GM12875 (cell line): ENCODE measurements at regions not wholly inside any gene's neighbourhood (a gene's known extent, or its start where the extent isn't known, plus 50 kb on each side); places are given as distances from the start of the nearest gene placed in this dataset.

ENCODE experiments used
- H3K4me3 ChIP-seq: one replicate; pipeline ENCODE4 v1.5.1; 2011; ENCODE audit warnings: low read depth, low read length, control low read depth
- TF ChIP-seq, protein P1 (sequence below): IDR thresholded peaks from 2 replicates; pipeline ENCODE4 v1.5.1; 2011; ENCODE audit warnings: low read depth, mild to moderate bottlenecking, control low read depth, inconsistent platforms, low read length, moderate library complexity, borderline replicate concordance; ENCODE audit not compliant: insufficient read depth

DNA sequence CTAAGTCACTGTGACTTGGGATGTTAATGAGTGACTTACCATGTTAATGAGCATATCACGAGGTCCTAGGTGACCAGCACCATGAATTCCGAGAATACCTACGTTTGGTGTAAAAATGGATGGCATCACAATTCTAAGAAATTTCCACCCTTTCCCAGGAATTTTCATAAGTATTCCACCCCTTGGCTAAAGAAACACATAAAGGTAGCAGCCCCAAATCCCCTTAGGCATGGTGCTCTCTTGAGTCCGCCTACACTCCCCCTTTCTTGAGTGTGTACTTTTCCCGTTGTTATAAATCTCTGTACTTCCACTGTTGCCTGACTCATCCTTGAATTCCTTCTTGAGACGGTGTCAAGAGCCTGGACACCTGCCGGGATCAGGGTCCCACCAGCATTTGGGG is 504.0 kb upstream of the RBFOX1 start:
- no peak overlapping the region for H3K4me3 ChIP-seq
- TF ChIP-seq, protein P1, sequence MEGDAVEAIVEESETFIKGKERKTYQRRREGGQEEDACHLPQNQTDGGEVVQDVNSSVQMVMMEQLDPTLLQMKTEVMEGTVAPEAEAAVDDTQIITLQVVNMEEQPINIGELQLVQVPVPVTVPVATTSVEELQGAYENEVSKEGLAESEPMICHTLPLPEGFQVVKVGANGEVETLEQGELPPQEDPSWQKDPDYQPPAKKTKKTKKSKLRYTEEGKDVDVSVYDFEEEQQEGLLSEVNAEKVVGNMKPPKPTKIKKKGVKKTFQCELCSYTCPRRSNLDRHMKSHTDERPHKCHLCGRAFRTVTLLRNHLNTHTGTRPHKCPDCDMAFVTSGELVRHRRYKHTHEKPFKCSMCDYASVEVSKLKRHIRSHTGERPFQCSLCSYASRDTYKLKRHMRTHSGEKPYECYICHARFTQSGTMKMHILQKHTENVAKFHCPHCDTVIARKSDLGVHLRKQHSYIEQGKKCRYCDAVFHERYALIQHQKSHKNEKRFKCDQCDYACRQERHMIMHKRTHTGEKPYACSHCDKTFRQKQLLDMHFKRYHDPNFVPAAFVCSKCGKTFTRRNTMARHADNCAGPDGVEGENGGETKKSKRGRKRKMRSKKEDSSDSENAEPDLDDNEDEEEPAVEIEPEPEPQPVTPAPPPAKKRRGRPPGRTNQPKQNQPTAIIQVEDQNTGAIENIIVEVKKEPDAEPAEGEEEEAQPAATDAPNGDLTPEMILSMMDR, result no peak

DNA sequence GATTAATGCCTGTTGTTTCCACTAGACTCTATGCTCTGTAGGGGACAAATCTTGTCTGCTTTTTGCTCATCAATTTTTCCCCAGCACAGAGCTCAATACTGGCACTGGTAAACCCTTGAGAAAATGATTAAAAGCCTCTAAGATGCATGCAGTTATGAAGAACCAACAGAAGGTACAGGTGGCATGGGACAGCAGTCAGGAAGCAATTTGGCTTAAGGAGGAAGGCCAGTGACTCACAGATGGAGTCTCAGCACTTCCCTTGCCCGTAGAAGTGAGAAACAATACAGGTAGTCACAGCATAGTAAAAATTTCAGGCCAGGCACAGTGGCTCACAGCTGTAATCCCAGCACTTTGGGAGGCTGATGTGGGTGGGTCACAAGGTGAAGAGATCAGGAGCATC is 504.7 kb upstream of the RBFOX1 start:
- TF ChIP-seq, protein P1, result no peak
- no peak overlapping the region for H3K4me3 ChIP-seq

DNA sequence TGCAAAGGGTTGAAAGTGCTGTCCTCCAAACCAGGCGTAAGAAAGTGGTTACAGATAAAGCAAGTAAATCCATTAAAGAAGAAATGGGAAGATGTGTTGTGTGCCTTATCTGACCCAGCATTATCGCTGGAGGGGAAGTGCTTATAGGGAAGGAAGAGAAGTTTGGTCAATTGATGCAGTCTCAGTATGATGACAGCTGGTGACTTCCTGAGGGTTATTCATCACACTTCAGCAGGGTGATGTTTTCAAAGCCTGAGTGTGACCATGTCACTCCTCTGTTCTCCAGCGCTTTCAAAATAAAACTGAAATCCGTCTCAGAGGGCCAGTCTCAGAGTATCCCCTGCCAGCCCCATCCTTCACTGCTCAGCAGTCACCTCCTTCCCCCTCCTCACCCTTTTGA is 505.4 kb upstream of the RBFOX1 start:
- no peak overlapping the region for H3K4me3 ChIP-seq
- TF ChIP-seq, protein P1, result no peak

DNA sequence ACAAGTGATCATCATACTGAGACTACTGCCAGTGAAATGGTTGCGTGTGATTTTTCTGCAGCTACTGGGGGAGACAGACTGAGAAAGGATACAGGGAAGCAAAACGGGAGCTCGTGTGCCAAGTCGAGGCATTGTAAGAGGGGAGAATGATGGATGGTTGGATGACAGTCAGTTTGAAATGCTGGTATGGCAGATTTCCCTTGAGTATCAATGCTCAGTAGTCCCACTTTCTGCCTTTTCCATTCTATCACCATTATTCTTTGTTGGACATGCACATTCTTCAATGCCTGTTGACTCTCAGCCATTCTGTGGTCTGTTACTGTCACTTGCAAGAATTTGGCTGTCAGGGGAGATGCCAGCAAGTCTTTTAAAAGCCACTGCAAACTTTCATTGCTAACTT is 510.6 kb upstream of the RBFOX1 start:
- TF ChIP-seq, protein P1, result no peak
- no peak overlapping the region for H3K4me3 ChIP-seq

DNA sequence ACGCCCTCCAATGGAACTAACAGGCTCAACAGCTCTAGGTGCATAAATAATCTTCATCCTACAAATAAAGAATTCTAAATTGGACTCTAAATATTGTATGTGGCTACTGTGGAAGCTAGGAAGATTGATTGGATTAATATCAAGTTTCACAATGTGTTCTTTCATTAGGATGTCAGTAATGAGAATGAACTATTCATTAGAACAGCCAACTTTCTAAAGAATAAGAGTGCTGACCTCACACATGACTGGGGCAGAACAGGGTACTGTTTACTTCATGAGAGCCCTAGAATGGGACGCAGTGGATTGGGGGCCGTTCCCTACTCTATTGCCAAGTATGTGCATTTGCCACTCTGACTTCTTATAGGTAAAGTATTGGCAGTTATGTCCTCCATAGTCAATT is 528.2 kb upstream of the RBFOX1 start:
- no peak overlapping the region for H3K4me3 ChIP-seq
- TF ChIP-seq, protein P1, result no peak

DNA sequence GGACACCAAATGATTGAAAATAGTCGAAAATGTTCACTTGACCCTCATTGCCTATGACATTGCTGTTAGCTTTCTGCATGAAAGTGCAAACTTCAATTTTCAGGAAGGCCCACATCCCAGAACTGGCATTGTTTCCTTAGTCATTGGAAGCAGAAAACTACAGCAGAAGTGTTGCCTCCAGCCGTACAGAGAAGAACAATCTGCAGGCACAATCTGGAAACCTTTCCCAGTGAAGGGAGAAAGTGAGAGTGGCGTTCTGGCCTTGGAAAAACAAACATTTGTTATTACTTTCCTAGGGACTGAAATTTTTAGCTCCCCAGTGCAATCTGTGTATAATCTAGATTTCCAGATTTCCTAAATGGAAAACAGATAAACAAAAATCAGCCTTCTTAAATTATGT is 529.5 kb upstream of the RBFOX1 start:
- TF ChIP-seq, protein P1, result no peak
- H3K4me3 ChIP-seq, result no peak overlapping the region

DNA sequence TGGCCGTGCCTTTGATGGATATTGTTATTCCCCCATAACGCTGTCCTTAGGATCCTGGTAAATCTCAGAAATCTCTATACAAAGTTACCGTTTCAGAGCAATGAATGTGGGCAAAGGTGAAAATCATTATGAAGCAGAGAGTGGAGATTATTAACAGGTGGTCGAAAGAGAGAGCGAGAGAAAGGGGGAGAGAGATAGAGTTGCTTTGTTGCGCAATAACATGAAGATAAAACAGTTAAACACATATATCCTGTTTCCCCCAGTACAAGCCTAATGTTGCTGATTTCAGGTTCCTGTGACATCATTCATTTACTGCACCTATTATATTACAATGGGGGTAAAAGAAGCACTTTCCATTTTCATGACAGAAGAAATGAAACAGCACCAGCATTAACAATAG is 535.4 kb upstream of the RBFOX1 start:
- H3K4me3 ChIP-seq, result no peak overlapping the region
- TF ChIP-seq, protein P1, result no peak
